Epithelial cell of proximal tubule (primary cell): ENCODE measurements at regions not wholly inside any gene's neighbourhood (a gene's known extent, or its start where the extent isn't known, plus 50 kb on each side); places are given as distances from the start of the nearest gene placed in this dataset.

Source experiments
- DNase-seq: peaks from one replicate; pipeline ENCODE4 v3.0.0-alpha.2; 2011; ENCODE audit warnings: low read depth
- H3K4me3 ChIP-seq: 2 replicates; pipeline ENCODE4 v1.5.1; 2011; ENCODE audit warnings: low read depth, mild to moderate bottlenecking, low read length
- TF ChIP-seq, protein P1 (sequence below): conservative IDR thresholded peaks from 2 replicates; pipeline ENCODE4 v1.5.1; 2012; ENCODE audit warnings: low read depth, mild to moderate bottlenecking, low read length

DNA sequence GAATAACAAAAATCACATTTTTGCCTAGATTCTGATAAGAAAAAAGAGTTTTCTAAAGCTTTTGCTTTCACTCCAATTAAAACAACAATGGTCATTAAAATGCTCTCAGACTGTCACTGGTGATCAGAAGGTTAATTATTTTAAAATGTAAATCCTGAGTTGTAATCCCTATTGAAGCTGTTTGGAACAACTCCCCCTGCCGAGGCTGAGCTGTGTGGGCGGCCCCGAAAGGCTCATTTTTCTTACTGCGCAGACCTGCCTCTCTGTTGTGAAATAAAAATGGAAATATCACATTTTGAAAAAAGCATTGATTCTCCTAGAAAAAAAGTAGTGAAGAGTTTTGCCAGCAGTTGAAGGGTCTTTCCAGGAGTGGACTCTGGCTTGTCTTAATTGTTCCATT, 174.8 kb upstream of the CDKN3 start:
- H3K4me3 ChIP-seq: no peak overlapping the region
- no peak for DNase-seq

GRCh38 chr14:54223831-54224402, 172.9 kb upstream of the CDKN3 start:
- H3K4me3 ChIP-seq: no peak overlapping the region
- no peak for DNase-seq
- TF ChIP-seq, protein P1, sequence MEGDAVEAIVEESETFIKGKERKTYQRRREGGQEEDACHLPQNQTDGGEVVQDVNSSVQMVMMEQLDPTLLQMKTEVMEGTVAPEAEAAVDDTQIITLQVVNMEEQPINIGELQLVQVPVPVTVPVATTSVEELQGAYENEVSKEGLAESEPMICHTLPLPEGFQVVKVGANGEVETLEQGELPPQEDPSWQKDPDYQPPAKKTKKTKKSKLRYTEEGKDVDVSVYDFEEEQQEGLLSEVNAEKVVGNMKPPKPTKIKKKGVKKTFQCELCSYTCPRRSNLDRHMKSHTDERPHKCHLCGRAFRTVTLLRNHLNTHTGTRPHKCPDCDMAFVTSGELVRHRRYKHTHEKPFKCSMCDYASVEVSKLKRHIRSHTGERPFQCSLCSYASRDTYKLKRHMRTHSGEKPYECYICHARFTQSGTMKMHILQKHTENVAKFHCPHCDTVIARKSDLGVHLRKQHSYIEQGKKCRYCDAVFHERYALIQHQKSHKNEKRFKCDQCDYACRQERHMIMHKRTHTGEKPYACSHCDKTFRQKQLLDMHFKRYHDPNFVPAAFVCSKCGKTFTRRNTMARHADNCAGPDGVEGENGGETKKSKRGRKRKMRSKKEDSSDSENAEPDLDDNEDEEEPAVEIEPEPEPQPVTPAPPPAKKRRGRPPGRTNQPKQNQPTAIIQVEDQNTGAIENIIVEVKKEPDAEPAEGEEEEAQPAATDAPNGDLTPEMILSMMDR: no peak

More for the DNA sequence above, 174.8 kb upstream of the CDKN3 start:
- TF ChIP-seq, protein P1: no peak

DNA sequence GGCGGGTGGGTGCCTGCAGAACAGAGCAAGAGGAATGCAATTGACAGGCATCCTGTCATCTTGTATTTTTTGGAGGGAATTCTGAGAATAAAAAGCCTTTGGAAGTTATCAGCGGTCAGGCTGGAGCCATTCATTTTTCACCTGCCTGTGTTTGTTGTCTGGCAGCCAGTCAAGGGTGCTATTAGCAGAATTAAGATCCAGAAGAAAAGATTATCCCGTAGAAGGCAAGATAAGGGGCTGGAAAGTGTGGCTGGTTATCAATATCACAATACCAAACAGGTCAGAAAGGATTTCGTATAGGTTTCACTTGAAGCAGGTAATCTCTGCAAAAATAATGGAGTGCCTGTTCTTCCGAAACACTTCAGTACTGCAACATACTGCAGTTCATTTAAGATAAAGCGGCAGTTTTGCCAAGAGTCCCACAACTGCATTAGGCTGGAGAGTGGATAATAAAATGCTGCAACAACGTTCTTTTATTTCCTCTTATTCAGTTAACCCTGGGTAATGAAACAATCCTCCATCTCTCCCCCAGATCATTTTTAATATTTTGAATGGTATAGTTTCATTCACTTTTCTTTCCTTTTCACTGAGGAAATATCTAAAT, 171.2 kb upstream of the CDKN3 start:
- TF ChIP-seq, protein P1: no peak
- DNase-seq: no peak
- H3K4me3 ChIP-seq: no peak overlapping the region

DNA sequence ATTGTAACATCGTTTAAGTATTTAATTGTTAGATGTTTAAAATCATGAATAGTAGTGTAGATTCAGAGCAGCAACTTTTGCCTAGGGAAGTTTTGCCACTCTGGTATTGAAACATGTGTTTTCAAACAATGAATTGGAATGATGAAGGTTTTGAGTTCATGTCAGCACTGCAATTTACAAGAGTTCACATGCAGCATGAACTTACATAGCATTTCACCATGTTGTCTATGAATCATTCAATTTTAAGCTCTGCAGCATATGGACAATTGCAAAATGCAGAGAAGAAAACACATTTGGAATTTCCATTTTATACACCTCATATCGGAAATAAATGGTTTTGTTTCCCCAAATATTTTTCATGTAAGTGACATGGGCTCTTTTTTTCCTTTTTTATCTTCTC, 170.7 kb upstream of the CDKN3 start:
- H3K4me3 ChIP-seq: no peak overlapping the region
- no peak for DNase-seq
- TF ChIP-seq, protein P1: no peak

DNA sequence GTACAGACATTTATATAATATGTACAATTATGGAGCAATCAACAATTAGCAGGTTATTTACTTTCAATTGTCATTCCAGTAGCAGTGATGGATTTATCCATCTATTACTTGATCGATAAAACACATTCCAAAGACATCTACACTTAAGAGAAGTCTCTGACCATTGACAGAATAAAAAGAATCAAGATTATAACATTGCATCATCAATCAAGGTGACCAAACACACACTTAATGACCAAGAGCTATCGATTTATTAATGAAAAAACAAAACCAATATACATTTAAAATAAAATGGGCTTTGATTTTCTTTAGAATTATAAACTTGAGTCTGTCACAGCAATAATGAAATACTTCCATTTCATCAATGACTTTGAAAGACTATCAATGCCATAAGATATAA, 170.2 kb upstream of the CDKN3 start:
- DNase-seq: no peak
- TF ChIP-seq, protein P1: no peak
- no peak overlapping the region for H3K4me3 ChIP-seq

DNA sequence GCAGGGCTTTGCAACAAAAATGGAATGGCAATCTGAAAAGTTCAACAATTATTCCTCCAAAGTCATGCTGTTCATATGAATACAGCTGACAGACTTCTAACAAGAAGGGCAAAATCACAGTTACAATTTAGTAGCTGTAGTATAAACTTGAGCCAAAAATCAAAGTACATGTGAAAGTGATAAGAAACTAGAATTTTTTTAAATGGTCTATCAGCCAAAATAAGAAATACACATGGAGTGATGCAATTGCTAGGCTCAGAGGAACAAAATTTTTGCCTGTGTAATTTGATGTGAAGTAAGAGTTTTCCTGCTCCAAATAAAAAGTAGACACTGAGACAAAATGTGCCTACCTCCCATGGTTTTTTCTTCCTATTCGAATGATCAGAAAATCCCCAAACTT, 167.7 kb upstream of the CDKN3 start:
- DNase-seq: no peak
- TF ChIP-seq, protein P1: no peak
- no peak overlapping the region for H3K4me3 ChIP-seq

DNA sequence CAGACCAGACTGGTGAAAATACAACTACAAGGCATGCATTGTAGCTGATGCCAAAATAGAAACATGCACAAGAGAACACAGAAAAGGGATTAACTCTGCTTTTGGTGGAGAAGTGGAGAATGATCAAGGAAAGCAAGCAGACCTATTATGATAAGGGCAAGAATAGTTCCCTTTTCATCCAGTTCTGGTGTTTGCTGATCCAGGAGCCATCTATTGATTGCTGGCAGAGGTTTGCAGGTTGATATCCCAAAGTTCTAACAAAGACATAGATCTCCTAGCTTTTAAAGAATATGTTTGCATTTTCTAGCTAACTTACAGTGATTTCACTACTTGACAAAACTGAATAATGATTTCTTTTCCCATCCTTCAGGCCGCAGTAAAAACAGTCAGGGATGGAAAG, 166.2 kb upstream of the CDKN3 start:
- no peak overlapping the region for H3K4me3 ChIP-seq
- TF ChIP-seq, protein P1: no peak
- no peak for DNase-seq
